Activated CD4-positive, alpha-beta memory T cell treated with anti-CD3 and anti-CD28 coated beads, Interleukin-2, amount 10 ng/mL, durations not matched to agents 7 days and 5 days (primary cell): ENCODE measurements at regions not wholly inside any gene's neighbourhood (a gene's known extent, or its start where the extent isn't known, plus 50 kb on each side); places are given as distances from the start of the nearest gene placed in this dataset.
"Not testable (repeated sequence)": the region's sequence is repeated elsewhere in the genome, so short reads cannot be mapped to it uniquely, and the experiment has no call there.

ENCODE experiments used
- CTCF ChIA-PET: fragments of 350-600 bp; sonication (Branson Sonifier 250); formaldehyde crosslinking; loops from one replicate; lab custom pipeline; 2021; ENCODE audit warnings: antibody characterized with exemption, inconsistent platforms; lab: Charles Lee
- POLR2A ChIA-PET: fragments of 350-600 bp; sonication (Branson Sonifier 250); formaldehyde crosslinking; loops from one replicate; lab custom pipeline; 2021; ENCODE audit warnings: antibody characterized with exemption; lab: Charles Lee
- DNase-seq: peaks from one replicate; pipeline ENCODE4 v3.0.0-alpha.2; 2020
- H3K27ac Mint-ChIP-seq: one replicate; pipeline ENCODE4 v1.8.0; 2021; ENCODE audit warnings: mild to moderate bottlenecking, mixed read lengths
- H3K27me3 Mint-ChIP-seq: one replicate; pipeline ENCODE4 v1.8.0; 2021; ENCODE audit warnings: mixed read lengths
- H3K36me3 Mint-ChIP-seq: one replicate; pipeline ENCODE4 v1.8.0; 2021; ENCODE audit warnings: low read depth, mixed read lengths
- H3K4me1 Mint-ChIP-seq: one replicate; pipeline ENCODE4 v1.8.0; 2021; ENCODE audit warnings: mixed read lengths
- H3K4me3 Mint-ChIP-seq: one replicate; pipeline ENCODE4 v1.8.0; 2021; ENCODE audit warnings: mild to moderate bottlenecking, mixed read lengths
- H3K9me3 Mint-ChIP-seq: one replicate; pipeline ENCODE4 v1.8.0; 2021; ENCODE audit warnings: mixed read lengths

DNA sequence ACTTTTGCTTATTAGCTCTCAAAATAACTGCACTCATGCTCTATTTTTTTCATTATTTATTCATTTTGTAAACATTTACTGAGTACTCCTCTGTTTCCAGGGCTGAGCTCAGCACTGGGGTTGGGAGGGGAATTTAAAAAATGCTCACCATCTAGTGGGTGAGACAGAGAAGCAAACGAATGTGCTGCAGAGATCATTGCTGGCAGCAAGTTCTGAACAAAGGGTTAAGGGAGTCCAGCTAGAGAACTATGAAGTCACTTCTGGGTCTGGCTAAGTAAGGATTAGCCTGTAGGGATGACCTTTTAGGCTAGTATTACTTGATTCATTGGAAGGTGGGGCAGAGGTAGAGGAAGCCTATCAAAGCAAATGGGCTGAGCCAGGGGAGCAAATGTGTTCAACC is 99.1 kb upstream of the ZNF644 start:
- ChIA-PET POLR2A (interaction anchor here (1.6 kb wide), 1 partner anchor 9 kb away, joined by 3 read pairs; no protein-coding TSS in a partner anchor), CTCF (no interaction called here)
- no peaks in the 10 kb centered on the region for H3K9me3 Mint-ChIP-seq
- H3K36me3 Mint-ChIP-seq = no peaks in the 10 kb centered on the region
- no peak overlapping the region for H3K4me3 Mint-ChIP-seq
- DNase-seq = no peak
- H3K4me1 Mint-ChIP-seq = peaks cover 22% of the 10 kb centered on the region
- no peaks in the 10 kb centered on the region for H3K27me3 Mint-ChIP-seq
- no peak overlapping the region for H3K27ac Mint-ChIP-seq

DNA sequence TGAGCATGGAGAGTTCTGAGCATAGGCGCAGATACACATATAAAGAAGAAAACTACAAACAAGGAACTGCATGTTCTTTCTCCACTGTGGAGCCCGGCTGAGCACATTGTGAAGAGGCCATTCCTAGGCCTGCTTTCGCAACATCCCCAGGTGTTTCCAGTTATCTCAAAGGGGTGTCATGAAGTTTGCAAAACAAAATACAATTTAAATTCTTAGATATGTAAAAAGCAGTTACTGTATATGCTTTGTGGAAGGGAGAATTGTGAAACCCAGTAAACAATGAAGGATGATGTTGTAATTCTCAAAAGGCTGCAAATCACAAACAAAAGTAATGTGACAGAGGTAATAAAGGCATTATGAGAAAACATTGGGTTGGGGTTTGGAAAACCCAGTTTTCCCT is 98.6 kb upstream of the ZNF644 start:
- no peak overlapping the region for H3K27ac Mint-ChIP-seq
- H3K36me3 Mint-ChIP-seq = no peaks in the 10 kb centered on the region
- no peak overlapping the region for H3K4me3 Mint-ChIP-seq
- ChIA-PET POLR2A (interaction anchor here (1.6 kb wide), 1 partner anchor 9 kb away, joined by 3 read pairs; no protein-coding TSS in a partner anchor), CTCF (no interaction called here)
- no peaks in the 10 kb centered on the region for H3K9me3 Mint-ChIP-seq
- DNase-seq = no peak
- H3K4me1 Mint-ChIP-seq = peaks cover 20% of the 10 kb centered on the region
- no peaks in the 10 kb centered on the region for H3K27me3 Mint-ChIP-seq

DNA sequence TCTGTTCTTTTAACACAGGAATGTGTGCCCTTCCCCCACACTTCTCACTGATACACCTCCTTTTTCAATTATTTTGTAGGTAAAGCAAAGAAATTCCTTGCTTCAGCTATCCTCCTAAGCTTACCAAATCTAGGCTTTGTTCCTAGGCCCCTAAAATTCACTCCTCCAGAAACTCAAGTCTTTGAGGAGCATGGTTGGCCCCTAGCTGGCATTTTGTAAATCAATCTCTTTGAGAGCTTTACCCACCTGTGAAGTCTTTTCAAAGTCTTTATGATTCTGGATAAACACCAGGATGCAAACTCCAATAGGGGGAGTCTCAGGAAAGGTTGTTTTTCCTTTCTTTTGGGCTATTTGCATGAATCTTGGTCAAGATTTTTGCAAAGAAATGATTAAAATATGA is 82.9 kb upstream of the ZNF644 start:
- POLR2A ChIA-PET = no interaction called here
- Mint-ChIP-seq H3K9me3 (no peaks in the 10 kb centered on the region), H3K4me1 (peaks cover 3% of the 10 kb centered on the region), H3K36me3 (no peaks in the 10 kb centered on the region), H3K4me3 (no peak overlapping the region), H3K27ac (no peak overlapping the region), H3K27me3 (no peaks in the 10 kb centered on the region)
- no peak for DNase-seq
- CTCF ChIA-PET = no interaction called here

DNA sequence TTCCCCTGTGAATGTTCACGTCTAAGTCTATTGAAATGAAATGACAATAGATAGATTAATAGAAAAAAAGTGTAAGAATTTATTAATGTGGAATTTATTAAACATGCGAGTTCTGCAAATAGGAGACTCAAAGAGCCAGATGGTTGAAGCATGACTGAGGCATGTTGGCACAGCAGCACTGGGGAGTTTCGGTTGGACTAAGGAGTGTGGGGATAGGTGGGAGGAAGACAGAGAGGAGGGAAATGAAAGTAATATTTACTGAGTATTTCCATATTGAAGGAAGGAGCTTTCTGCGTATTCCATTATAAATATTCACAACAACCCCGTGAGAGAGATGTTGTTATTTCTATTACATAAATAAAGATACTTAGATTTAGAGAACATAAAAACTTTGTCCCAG is 79.5 kb upstream of the ZNF644 start:
- no peak for DNase-seq
- ChIA-PET POLR2A (no interaction called here), CTCF (no interaction called here)
- no peaks in the 10 kb centered on the region for H3K9me3 Mint-ChIP-seq
- no peaks in the 10 kb centered on the region for H3K36me3 Mint-ChIP-seq
- H3K4me1 Mint-ChIP-seq = peaks cover 3% of the 10 kb centered on the region
- H3K27ac Mint-ChIP-seq = no peak overlapping the region
- no peaks in the 10 kb centered on the region for H3K27me3 Mint-ChIP-seq
- H3K4me3 Mint-ChIP-seq = no peak overlapping the region

DNA sequence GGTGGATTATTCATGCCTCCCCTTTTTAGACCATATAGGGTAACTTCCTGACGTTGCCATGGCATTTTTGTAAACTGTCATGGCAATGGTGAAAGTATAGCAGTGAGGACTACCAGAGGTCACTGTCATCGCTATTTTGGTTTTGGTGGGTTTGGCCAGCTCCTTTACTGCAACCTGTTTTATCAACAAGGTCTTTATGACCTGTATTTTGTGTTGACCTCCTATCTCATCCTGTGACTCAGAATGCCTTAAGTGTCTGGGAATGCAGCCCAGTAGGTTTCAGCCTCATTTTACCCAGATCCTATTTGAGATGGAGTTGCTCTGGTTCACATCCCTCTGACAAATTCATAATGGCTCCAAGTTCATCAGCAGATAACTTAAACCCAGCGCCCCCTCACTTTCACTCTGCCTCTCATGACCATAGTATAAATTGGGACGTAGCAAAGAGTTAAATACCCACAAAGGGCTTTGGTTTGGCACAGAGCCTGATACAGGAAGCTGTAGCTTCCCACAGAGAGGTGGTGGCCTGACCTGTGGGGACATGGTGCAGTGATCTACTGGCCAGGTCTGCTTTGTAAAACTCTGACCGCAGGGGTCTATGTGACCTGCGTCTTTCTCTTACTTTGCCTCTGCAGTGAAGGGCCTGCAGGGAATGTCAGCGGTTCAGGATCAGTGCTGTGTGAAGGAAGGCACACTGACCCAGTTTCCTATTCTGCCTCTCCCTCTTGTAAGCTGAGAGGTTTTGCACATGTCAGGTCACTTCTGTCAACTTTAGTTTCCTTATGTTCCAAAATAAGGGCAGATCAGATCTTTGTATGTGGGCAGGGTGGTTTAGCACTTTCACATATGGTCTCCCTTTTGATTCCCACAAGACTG is 78.1 kb upstream of the ZNF644 start:
- CTCF ChIA-PET = no interaction called here
- H3K4me1 Mint-ChIP-seq = peaks cover 3% of the 10 kb centered on the region
- no peak for DNase-seq
- POLR2A ChIA-PET = no interaction called here
- no peaks in the 10 kb centered on the region for H3K9me3 Mint-ChIP-seq
- H3K36me3 Mint-ChIP-seq = no peaks in the 10 kb centered on the region
- no peaks in the 10 kb centered on the region for H3K27me3 Mint-ChIP-seq
- H3K27ac Mint-ChIP-seq = no peak overlapping the region
- H3K4me3 Mint-ChIP-seq = no peak overlapping the region

DNA sequence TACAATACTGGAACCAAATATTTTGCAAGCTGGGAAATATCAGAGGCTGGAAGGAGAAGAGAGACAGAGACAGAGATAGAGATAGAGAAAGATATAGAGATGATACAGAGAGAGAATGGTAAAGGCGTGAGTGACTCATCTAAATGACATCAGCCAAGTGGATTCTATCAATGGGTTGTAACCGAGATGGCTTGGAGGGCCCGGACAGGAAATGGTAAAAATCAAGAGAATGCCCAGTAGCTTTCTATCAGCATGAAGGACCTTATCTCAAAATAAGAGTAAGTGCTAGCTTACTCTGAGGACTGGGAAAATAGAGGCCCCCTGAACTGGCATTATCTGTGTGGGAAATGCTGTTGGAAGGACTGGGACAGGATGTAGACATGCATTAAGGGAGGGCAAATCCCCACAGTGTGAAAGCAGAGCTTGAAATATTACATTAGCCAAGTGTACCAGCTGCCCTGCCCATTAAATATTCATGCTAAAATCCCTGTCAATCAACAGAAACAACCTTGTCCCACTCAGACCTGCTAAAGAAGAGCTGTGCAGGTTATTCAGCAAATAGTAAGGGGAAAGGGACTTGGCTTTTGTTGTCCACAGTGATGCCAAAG is 76.6 kb upstream of the ZNF644 start:
- DNase-seq = no peak
- Mint-ChIP-seq H3K27ac (no peak overlapping the region), H3K27me3 (no peaks in the 10 kb centered on the region), H3K9me3 (no peaks in the 10 kb centered on the region), H3K36me3 (no peaks in the 10 kb centered on the region), H3K4me1 (peaks cover 3% of the 10 kb centered on the region), H3K4me3 (no peak overlapping the region)
- ChIA-PET CTCF (no interaction called here), POLR2A (no interaction called here)

DNA sequence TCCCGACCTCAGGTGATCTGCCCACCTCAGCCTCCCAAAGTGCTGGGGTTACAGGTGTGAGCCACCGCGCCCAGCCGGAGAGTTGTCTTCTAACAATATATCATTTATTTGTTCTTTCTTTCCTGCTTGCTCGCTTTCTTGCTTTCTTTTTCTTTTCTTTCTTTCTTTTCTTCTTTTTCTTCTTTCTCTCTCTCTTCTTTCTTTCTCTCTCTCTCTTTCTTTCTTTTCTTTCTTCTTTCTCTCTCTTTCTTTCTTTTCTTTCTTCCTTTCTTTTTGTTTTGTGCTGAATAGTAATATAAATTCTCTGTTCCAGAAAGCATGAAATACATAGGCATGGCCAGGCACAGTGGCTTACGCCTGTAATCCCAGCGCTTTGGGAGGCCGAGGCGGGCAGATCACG is 73.5 kb upstream of the ZNF644 start:
- H3K9me3 Mint-ChIP-seq, H3K27me3 Mint-ChIP-seq, H3K36me3 Mint-ChIP-seq, H3K4me3 Mint-ChIP-seq, H3K4me1 Mint-ChIP-seq, DNase-seq, POLR2A ChIA-PET, H3K27ac Mint-ChIP-seq: not testable (repeated sequence)
- CTCF ChIA-PET = interaction anchor here (0.7 kb wide), 1 partner anchor 513 kb away, joined by 5 read pairs; no protein-coding TSS in a partner anchor

DNA sequence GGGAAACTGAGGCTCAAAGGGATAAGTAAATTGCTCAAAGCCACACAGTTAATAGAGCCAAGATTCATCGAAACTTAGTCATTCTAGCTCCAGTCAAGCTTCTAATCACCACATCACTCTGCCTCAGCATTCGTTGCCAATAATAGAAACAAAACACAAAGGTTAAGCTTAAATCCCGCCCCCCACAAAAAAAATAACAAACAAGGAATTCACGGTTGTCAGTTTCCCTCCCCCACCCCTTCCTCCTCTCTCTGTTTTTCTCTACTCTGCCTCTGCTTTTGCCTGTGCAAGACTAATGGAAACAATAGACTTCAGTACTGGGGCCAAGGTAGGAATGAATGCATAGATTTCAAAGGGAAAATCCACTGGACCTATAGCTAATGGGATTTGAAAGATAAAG is 70.7 kb upstream of the ZNF644 start:
- no peak for DNase-seq
- H3K4me3 Mint-ChIP-seq = no peak overlapping the region
- H3K27ac Mint-ChIP-seq = no peak overlapping the region
- H3K4me1 Mint-ChIP-seq = no peaks in the 10 kb centered on the region
- H3K27me3 Mint-ChIP-seq = no peaks in the 10 kb centered on the region
- ChIA-PET CTCF (no interaction called here), POLR2A (no interaction called here)
- H3K36me3 Mint-ChIP-seq = no peaks in the 10 kb centered on the region
- peaks cover 3% of the 10 kb centered on the region for H3K9me3 Mint-ChIP-seq

DNA sequence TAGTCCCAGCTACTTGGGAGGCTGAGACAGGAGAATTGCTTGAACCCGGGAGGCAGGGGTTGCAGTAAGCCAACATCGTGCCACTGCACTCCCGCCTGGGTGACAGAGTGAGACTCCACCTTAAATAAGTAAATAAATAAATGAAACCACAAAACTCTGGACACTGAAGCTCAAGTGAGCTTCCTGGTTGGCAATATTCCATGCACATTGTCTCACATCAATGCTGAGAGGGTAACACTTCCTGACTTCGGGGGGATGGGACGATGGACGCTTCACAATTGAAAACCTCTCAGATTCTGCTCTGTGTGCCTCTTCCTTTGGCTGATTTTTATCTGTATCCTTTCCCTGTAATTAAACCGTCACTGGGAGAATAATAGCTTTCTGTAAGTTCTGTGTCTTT is 70.0 kb upstream of the ZNF644 start:
- no peaks in the 10 kb centered on the region for H3K36me3 Mint-ChIP-seq

DNA sequence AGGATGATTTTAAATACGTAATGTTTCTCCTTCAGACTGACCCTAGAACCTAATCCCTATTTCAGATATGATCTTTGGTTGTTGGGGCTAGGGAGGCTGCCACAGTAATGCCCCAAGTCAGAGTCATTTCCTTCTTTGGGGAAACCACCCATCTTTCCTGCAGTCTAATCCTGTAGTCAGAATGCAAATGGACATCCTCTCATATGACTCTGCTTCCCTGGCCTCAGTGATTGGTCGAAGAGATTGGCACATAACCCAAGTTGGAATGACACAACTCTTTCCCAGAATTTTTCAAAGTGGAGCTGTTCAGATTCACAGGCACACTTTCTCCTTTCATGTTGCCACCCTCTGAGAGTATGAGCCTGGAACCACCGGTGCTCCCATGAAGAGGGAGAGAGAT is 58.8 kb upstream of the ZNF644 start:
- CTCF ChIA-PET = no interaction called here

More for the DNA sequence above, 70.0 kb upstream of the ZNF644 start:
- H3K4me1 Mint-ChIP-seq = no peaks in the 10 kb centered on the region
- no peak overlapping the region for H3K4me3 Mint-ChIP-seq
- ChIA-PET CTCF (interaction anchor here (0.6 kb wide), 1 partner anchor 384 kb away, joined by 3 read pairs; no protein-coding TSS in a partner anchor), POLR2A (no interaction called here)
- DNase-seq = no peak
- H3K9me3 Mint-ChIP-seq = peaks cover 3% of the 10 kb centered on the region
- H3K27ac Mint-ChIP-seq = no peak overlapping the region
- no peaks in the 10 kb centered on the region for H3K27me3 Mint-ChIP-seq

DNA sequence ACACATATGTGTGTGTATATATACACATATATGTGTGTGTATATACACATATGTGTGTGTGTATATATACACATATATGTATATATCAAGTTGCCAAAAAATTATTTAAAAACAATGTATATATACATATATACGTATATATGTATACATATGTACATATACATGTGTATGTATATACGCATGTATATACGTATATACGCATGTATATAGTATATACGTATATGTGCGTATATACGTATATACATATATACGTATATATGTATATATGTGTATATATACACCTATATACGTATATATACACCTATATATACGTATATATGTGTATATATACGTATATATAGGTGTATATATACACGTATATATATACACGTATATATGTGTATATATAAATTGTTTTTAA is 57.0 kb upstream of the ZNF644 start:
- Mint-ChIP-seq H3K27me3 (no peaks in the 10 kb centered on the region), H3K4me1 (no peaks in the 10 kb centered on the region), H3K27ac (no peak overlapping the region), H3K4me3 (no peak overlapping the region), H3K36me3 (no peaks in the 10 kb centered on the region), H3K9me3 (no peaks in the 10 kb centered on the region)
- CTCF ChIA-PET = no interaction called here
- POLR2A ChIA-PET = no interaction called here
- DNase-seq = no peak

More for the DNA sequence above, 58.8 kb upstream of the ZNF644 start:
- H3K27ac Mint-ChIP-seq = no peak overlapping the region
- POLR2A ChIA-PET = interaction anchor here (1.1 kb wide), 1 partner anchor 48 kb away, joined by 3 read pairs; no protein-coding TSS in a partner anchor
- no peaks in the 10 kb centered on the region for H3K36me3 Mint-ChIP-seq
- DNase-seq = no peak
- H3K4me3 Mint-ChIP-seq = no peak overlapping the region
- no peaks in the 10 kb centered on the region for H3K27me3 Mint-ChIP-seq
- H3K9me3 Mint-ChIP-seq = no peaks in the 10 kb centered on the region
- H3K4me1 Mint-ChIP-seq = no peaks in the 10 kb centered on the region

DNA sequence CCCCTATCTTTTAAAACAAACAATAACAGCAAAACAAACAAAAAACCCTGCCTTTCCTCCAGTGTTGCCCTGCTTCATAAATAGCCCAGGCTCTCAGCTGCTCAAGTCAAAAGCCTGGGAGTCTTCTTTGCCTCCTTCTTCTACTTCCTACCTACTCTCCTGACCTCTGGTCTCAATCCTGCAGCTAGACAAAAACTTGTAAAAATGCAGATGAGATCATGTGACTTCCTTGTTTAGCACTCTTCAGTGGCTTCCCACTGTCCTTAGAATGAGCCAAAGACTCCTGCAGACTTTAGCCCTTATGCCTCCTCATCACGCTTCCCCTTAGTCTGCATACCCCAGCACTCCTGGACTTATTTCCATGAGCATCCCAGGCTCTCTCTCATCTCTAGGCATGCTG is 55.0 kb upstream of the ZNF644 start:
- ChIA-PET POLR2A (no interaction called here), CTCF (no interaction called here)
- H3K27ac Mint-ChIP-seq = no peak overlapping the region
- no peaks in the 10 kb centered on the region for H3K4me1 Mint-ChIP-seq
- H3K9me3 Mint-ChIP-seq = no peaks in the 10 kb centered on the region
- DNase-seq = no peak
- H3K36me3 Mint-ChIP-seq = no peaks in the 10 kb centered on the region
- no peaks in the 10 kb centered on the region for H3K27me3 Mint-ChIP-seq
- no peak overlapping the region for H3K4me3 Mint-ChIP-seq

DNA sequence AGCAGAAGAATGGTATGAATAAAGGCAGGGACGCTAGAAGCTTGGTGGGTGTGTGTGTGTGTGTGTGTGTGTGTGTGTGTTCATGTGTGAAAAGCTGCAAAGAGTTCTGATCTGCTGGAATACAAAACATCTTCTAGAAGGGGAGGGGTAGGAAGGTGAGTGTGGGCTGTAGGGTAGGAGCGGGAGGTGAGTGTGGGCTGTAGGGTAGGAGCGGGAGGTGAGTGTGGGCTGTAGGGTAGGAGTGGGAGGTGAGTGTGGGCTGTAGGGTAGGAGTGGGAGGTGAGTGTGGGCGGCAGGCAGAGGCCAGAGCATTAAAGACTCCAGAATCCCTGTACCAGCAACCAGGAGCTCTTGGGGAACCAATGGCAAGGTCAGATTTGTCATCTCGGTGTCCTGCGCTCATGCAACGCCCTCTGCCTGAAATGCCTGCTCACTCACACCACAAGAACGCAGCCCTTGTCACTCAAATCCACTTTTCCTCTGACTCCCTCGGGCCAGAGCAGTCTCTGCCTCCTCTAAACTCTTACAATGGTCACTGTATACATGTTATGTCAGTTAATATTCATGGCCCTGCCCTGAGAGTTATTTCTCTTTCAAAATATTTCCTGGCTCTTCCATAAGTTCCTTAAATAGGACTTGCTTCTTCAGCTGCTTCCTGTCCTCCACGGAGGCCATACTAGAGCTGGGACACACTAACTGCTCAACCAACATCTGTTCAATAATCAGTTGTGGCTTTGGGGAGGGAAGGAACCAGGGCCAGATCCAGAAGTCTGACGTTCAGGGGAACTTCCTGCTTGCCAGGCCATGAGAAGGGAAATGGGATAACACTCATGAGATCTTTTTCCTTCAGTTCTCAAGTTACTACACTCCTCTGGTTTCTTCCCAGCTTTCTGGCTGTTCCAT is 53.6 kb upstream of the ZNF644 start:
- no peaks in the 10 kb centered on the region for H3K9me3 Mint-ChIP-seq
- no peak overlapping the region for H3K27ac Mint-ChIP-seq
- no peak overlapping the region for H3K4me3 Mint-ChIP-seq
- no peak for DNase-seq
- no peaks in the 10 kb centered on the region for H3K4me1 Mint-ChIP-seq
- H3K27me3 Mint-ChIP-seq = no peaks in the 10 kb centered on the region
- ChIA-PET CTCF (no interaction called here), POLR2A (no interaction called here)
- H3K36me3 Mint-ChIP-seq = no peaks in the 10 kb centered on the region
